ENCODE measurements at regions not wholly inside any gene's neighbourhood (a gene's known extent, or its start where the extent isn't known, plus 50 kb on each side); places are given as distances from the start of the nearest gene placed in this dataset.

- H3K4me3 ChIP-seq (replicated peaks in 1 of 2; ENCODE audit: low read depth in 1 of 2, low read length in 2 of 2) = no peak overlapping the region
- TF ChIP-seq ZNF274 (IDR thresholded peaks at IDR 0.05; ENCODE audit: low read depth, low read length) (no peak), REST (IDR thresholded peaks at IDR 0.05; ENCODE audit: low read depth) (no peak), CBX3 (IDR thresholded peaks at IDR 0.05; ENCODE audit: low read depth) (no peak)
- no peaks in the 10 kb centered on the region for H3K27me3 ChIP-seq (ENCODE audit: insufficient read depth, low read length)
- DNase-seq (ENCODE audit: low read depth, low spot score) (no peak), ATAC-seq (no peak)
- no peaks in the 10 kb centered on the region for H3K9me2 ChIP-seq (ENCODE audit: insufficient read depth)
- H2AFZ ChIP-seq (ENCODE audit: low read depth, low read length, poor library complexity, severe bottlenecking) = no peak overlapping the region
- no peaks in the 10 kb centered on the region for H3K4me1 ChIP-seq (ENCODE audit: control insufficient read depth in 1 of 2, insufficient read depth in 2 of 2, low read length in 2 of 2)
- no peaks in the 10 kb centered on the region for H3K79me2 ChIP-seq (ENCODE audit: insufficient read depth, low read length)
- BruUV-seq (replicated peaks) = no TSS peak
- RAD21 ChIA-PET (ENCODE audit: low non-redundant PET in 1 of 2, low total read pairs in 2 of 2, uncharacterized antibody in 2 of 2, unreplicated experiment in 2 of 2) = no interaction called here
- CTCF ChIA-PET = no interaction called here
- no peak overlapping the region for H3K9ac ChIP-seq (ENCODE audit: low read length)
- POLR2A ChIA-PET = interaction anchor here (0.6 kb wide), 1 partner anchor 361 kb away, joined by 3 read pairs; no protein-coding TSS in a partner anchor
- H3K9me3 ChIP-seq (ENCODE audit: control insufficient read depth in 1 of 2, insufficient read depth in 1 of 2, low read depth in 1 of 2, low read length in 2 of 2) = no peaks in the 10 kb centered on the region
- H3K4me2 ChIP-seq (ENCODE audit: low read length) = no peak overlapping the region
- intact Hi-C loops (cut with micrococcal nuclease) = no loop called here
- H4K20me1 ChIP-seq (ENCODE audit: insufficient read depth) = no peaks in the 10 kb centered on the region
- H3K36me3 ChIP-seq (ENCODE audit: control insufficient read depth in 1 of 2, insufficient read depth in 2 of 2, low read length in 2 of 2) = no peaks in the 10 kb centered on the region
- no peak overlapping the region for H3K27ac ChIP-seq (ENCODE audit: low read depth, low read length)
These were observed 248.1 kb downstream of the TPBG start for GRCh38 chr6:82611751-82612150.

- Histone ChIP-seq H3K9ac (ENCODE audit: low read length) (no peak overlapping the region), H3K9me2 (ENCODE audit: insufficient read depth) (no peaks in the 10 kb centered on the region), H3K27me3 (ENCODE audit: insufficient read depth, low read length) (no peaks in the 10 kb centered on the region), H3K27ac (ENCODE audit: low read depth, low read length) (no peak overlapping the region), H3K4me1 (ENCODE audit: control insufficient read depth in 1 of 2, insufficient read depth in 2 of 2, low read length in 2 of 2) (no peaks in the 10 kb centered on the region), H3K9me3 (ENCODE audit: control insufficient read depth in 1 of 2, insufficient read depth in 1 of 2, low read depth in 1 of 2, low read length in 2 of 2) (no peaks in the 10 kb centered on the region), H2AFZ (ENCODE audit: low read depth, low read length, poor library complexity, severe bottlenecking) (no peak overlapping the region), H3K4me3 (replicated peaks in 1 of 2; ENCODE audit: low read depth in 1 of 2, low read length in 2 of 2) (no peak overlapping the region), H4K20me1 (ENCODE audit: insufficient read depth) (no peaks in the 10 kb centered on the region), H3K36me3 (ENCODE audit: control insufficient read depth in 1 of 2, insufficient read depth in 2 of 2, low read length in 2 of 2) (no peaks in the 10 kb centered on the region), H3K79me2 (ENCODE audit: insufficient read depth, low read length) (no peaks in the 10 kb centered on the region), H3K4me2 (ENCODE audit: low read length) (no peak overlapping the region)
- ATAC-seq = no peak
- ChIA-PET POLR2A (no interaction called here), CTCF (no interaction called here), RAD21 (ENCODE audit: low non-redundant PET in 1 of 2, low total read pairs in 2 of 2, uncharacterized antibody in 2 of 2, unreplicated experiment in 2 of 2) (no interaction called here)
- no peak for DNase-seq (ENCODE audit: low read depth, low spot score)
- intact Hi-C loops (cut with micrococcal nuclease) = no loop called here
- TF ChIP-seq FOSL1 (IDR thresholded peaks at IDR 0.05; ENCODE audit: low read depth) (no peak), SRF (IDR thresholded peaks at IDR 0.05; ENCODE audit: low read depth) (no peak), ZFX (IDR thresholded peaks at IDR 0.05) (no peak), REST (IDR thresholded peaks at IDR 0.05; ENCODE audit: low read depth) (no peak), POLR2AphosphoS5 (IDR thresholded peaks at IDR 0.05; ENCODE audit: low read depth, low read length) (no peak), SIN3A (IDR thresholded peaks at IDR 0.05; ENCODE audit: low read depth) (no peak), EZH2phosphoT487 (IDR thresholded peaks at IDR 0.05; ENCODE audit: borderline replicate concordance) (no peak)
- no TSS peak for BruUV-seq (replicated peaks)
These were observed 248.9 kb downstream of the TPBG start for GRCh38 chr6:82612475-82613039.
